GM21423 (cell line): ENCODE measurements at regions not wholly inside any gene's neighbourhood (a gene's known extent, or its start where the extent isn't known, plus 50 kb on each side); places are given as distances from the start of the nearest gene placed in this dataset.
"Not testable (repeated sequence)": the region's sequence is repeated elsewhere in the genome, so short reads cannot be mapped to it uniquely, and the experiment has no call there.

Source experiments
- ATAC-seq: cut with Tn5 transposase; IDR thresholded peaks from one replicate; pipeline ENCODE4 v1.9.1; 2021; ENCODE audit warnings: mild to moderate bottlenecking, moderate library complexity; ENCODE audit not compliant: unreplicated experiment

DNA sequence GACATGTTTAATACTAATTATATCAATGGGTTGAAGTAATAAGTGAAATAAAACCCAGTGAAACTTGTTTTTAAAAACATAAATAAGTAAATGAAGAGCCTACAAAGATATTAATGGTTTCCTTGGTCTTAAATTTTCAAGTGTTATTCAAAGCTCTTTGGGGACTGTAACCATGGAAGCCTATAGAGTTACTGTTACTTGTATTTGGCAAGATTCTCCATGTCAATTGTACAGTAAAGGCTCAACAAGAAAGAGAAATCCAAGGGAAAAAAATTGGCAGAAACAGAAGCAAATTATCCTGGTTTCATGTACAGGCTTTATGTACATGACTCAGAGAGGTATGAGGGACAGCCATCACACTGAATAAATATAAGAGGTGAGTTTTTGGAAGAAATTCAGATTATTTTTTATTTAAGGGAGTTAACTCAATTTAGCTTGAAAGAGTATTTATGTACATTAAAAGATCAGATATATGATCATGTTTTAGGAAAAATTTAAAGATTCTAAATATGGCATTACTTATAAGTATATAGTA is 151.1 kb upstream of the HMGA2 start:
- no peak for ATAC-seq

DNA sequence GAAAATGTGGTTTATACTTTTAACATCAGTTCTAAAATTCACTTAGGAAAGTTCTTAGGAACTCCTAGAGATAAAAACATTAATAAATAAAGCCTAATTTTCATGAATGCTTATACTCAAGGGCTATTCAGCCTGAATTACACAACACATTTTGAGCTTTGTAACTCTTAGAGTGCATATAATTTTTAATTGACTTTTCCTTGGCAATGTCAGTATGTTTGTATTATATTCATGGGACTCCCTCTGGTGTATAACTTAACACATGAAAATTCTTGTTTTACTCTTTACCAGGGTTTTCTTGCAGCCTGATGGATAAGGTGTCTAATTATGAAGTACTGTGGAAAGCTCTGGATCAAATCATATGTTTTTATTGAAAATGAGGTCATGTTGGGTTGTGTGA is 150.6 kb upstream of the HMGA2 start:
- ATAC-seq, result no peak

DNA sequence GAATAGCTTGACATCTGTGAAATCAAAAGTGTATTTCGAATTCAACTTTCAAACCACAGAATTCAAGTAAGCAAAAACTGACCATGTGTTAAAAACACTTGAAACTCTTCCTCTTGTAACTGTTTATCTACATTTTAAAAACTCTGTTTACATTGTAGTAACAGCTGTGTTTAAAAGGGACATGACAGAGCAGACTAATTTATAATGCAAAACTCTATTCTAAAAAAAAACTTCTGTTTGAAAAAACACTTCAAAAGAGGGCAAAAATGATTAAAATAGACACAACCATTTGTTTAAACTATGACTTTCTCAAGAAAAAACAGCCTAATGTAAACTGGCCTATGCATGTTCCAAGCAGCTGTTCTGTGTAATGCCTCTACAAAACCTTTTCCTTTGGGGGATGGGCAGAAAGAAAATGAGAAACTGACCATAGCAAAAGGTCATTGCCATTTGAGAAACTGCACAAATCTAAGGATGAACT is 149.1 kb upstream of the HMGA2 start:
- ATAC-seq, result no peak

DNA sequence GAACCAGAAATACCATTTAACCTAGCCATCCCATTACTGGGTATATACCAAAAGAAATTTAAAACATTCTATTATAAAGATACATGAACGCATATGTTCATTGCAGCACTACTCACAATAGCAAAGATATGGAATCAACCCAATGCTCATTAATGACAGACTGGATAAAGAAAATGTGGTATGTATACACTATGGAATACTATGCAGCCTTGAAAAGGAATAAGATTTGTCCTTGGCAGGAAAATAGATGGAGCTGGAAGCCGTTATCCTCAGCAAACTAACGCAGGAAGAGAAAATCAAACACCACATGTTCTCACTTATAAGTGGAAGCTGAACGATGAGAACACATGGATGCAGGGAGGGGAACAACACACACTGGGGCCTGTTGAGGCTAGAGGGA is 146.1 kb upstream of the HMGA2 start:
- not testable (repeated sequence) for ATAC-seq

DNA sequence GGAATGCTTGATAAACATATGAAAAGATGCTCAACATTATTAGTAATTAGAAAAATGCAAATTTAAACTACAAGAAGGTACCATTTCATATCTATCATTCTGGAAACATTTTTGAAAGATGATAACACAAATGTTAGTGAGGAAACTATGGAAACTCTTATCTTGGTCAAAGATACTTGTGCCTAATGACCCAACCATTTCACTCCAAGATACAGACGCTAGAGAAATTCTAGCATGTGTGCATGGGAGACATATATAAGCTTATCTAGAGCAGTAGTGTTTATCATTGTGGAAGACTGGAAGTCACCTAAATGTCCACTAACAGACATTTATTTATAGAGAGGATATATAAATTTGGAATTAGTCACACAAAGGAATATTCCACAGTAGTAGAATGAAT is 143.1 kb upstream of the HMGA2 start:
- ATAC-seq, result no peak

DNA sequence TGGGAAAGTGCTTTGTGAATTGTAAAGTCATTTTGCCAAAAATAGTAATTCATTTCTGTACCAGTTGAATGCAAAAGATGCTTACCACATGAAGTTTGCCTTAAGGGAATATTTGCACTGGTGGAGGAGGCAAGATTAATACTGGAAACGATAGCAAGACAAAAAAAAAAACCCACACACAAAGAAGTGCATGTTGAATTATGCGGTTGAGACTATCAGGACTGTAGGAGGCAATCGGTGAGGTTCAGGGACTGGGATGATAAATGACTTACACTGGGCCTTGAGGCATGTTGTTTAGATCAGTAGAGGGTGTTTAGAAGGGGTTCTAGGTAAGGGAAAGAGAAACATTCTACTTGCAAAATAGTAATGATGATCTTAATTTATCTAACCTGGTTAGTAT is 142.2 kb upstream of the HMGA2 start:
- no peak for ATAC-seq

DNA sequence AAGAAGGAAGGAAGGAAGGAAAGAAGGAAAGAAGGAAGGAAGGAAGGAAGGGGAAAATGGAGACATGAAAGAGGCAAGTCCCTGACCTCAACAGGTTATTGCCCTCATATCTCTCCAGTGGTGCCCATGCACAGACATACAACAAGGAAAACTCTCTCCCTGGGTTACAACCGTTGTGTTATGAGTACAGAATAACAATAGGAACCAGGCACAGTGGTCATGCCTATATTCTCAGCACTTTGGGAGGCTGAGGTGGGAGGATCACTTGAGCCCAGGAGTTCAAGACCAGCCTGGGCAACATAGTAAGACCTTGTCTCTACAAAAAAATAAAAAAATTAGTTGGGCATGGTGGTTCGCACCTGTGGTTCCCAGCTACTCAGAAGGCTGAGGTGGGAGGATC is 139.4 kb upstream of the HMGA2 start:
- ATAC-seq, result no peak

DNA sequence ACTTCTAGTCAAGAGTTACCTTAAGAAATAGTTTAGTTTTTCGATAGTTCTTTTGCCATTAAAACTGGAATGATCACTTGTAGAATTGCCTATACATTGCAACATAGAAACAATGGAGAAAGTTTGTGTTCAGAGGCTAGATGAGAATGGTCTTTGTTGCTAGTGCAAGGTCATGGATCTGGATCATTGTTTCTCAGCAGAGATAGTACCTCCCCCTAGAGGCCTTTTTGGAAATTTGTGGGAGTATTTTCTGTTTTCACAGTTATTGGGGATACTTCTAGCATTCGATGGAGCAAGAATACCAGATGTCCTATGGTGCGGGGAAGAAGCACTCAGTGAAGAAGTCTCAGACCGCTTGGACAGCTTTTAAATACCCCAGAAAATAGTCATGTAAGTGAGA is 138.8 kb upstream of the HMGA2 start:
- no peak for ATAC-seq

DNA sequence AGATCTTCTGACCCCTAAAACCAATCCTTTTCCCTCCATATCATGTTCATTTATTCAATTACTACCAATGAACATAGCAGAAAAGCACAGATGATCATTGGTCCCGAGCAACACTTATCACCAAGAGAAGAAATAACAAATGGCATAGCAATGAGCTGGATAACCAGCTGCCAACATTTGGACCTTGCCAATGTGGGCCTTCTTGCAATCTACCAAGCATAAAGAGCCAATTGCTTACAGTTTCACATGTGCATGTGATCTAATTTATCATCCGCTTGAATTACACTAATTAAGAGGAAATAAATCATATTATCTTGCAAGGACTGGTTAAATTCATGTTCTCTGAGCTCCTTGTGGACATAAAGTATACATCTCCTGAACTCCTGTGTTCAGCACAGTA is 134.8 kb upstream of the HMGA2 start:
- no peak for ATAC-seq

DNA sequence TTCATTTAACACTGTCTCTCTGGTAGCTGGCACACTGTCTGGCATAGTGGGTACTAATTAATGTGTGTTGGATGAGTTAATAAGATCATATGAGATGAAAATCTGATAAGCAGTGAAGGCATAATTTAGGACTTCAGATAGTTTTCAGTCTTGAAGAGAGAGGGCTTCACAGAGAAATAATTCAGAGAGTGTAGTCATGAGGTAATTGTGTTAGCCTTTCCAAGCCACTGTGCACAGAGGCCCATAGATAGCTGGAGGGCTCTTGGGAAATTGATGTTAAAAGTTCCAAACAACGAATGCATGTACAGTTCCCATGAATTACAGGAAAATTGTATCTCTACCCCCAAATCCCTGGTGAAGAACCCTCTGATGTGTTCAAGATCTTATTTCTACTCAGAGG is 133.8 kb upstream of the HMGA2 start:
- ATAC-seq, result no peak

DNA sequence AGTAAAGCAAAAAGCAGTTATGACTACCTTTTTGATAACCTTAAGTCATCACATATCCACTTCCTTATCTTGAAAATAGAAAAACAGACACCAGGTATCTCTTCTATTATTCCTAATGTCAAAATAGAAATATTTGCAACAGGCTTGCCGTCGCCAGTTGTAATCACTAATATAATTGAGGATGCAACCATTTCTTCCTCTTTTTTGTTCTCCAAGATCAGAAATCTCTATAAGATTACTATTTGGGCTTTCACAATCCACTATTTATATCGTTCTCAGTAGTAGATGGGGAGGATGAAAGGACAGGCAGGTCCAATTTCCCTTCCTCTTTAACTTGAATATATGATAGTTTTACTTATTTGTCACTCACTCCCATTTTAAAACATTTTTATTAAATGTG is 130.2 kb upstream of the HMGA2 start:
- ATAC-seq, result no peak

DNA sequence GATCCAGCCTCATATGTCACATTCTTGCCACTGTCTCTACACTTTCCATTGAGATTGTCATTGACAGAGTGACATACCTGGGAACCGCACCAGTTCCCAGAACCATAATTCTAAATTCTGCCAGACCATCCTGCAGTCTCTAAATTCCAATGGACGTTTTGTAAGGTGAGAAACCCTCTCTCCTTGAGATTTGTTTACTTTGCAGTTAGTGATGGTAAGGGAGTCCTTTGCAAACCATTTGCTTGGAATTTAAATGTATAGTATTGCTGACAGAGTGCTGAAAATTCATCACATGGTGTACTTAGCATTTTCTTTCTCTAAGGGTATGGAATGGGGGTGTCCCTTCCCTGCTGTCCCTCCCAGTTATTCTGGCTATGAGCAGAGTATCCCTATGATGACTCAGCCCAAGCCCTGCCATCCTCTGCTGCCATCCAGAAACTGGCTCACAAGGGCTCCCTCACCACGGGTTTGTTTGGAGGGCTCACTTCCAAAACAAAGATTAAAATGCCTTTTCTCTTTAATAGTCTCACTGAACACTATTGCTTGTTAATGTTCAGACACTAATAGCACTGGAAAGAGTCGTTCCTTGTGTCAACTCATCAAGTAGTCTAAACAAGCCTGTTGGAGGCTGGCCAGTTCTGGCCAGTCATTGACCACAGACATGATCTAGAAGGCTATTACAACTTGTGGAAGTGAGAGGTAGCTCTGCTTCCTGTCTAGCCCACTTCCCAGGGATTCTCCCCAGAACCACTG is 129.0 kb upstream of the HMGA2 start:
- ATAC-seq, result no peak

DNA sequence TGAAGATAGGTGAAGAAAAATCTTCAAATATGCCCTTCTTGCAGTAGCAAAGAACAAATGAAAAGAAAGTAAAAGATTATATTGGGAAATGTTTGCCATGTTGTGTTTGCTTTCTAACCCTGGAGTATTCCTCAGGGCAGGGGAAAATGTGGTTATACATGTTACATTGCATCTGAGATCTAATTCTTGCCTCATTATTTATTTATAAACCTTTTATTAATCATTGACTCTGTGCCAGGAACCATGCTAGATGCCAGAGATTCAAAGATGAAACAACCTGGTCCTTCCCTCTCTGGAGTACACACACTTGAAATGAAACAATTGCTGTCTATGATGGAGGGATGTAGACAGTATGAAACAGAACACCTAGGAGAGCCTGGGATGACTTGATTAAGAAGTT is 128.1 kb upstream of the HMGA2 start:
- ATAC-seq, result no peak

DNA sequence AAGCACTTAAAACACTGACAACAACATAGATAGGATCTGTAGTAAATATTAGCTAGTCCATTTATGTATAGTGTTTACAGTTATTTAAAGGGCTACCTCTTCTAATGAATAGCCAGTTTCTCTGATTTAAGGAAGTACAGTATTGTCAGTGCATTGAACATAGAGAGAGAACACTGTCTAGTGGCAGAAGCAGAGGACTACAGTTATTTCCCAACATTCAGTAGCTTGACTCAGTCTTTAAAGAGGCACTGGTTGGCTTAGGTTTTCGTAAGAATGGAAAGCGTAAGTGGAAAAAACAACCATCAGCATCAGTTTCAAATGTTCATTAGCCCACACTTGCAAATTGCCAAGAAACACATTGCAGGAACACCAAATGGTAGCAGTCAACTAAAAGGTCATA is 125.0 kb upstream of the HMGA2 start:
- no peak for ATAC-seq

DNA sequence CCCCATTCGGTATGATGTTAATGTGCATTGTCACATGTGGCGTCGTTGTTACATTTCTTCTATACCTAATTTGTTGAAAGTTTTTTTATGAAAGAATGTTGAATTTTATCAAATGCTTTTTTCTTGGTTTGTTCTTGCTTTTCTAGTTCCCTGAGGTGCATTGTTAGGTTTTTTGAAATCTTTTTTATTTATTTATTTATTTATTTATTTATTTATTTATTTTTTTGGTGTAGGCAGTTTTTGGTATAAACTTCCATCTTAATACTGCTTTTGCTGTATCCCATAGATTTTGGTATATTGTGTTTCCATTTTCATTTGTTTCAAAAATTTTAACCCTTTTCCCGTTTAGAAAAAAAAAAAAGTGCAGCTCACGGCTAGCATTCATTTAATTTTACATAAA is 121.1 kb upstream of the HMGA2 start:
- ATAC-seq, result no peak

DNA sequence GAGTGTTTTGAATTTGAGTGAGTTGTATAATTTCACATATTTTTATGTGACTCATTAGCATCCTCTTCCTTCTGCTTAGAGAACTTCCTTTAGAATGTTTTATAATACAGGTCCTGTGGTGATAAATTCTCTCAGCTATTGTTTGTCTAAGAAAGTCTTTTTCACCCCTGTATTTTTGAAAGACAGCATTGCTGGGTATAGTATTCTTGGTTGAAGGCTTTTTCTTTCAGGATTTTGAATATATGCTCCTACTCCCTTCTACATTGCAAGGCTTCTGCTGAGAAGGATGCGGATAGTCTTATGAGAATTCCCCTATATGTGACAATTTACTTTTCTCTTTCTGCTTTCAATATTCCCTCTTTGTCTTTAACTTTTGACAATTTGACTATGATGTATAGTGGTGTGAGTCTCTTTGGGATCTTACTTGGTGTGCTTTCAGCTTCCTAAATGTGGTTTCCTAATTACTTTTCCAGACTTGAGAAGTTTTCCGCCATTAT is 118.9 kb upstream of the HMGA2 start:
- no peak for ATAC-seq

DNA sequence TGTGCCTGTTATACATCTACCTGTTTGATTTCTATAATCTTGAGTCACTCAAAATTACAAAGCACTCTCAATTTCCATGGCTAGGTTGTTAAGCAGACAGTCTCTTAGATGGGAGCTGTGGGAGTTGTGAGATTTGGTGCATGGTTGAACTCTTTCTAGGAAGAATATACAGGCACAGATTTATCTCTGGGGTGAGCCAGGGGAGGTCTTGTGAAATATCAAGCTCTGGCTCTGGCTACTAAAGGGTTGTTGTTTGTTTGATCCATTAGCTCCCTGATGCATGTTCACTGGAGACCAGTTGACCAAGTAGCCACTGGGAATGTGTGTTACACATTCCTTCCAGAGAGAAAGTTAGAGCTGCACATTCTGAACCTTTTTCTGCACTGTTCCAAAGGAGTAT is 117.2 kb upstream of the HMGA2 start:
- ATAC-seq, result no peak

DNA sequence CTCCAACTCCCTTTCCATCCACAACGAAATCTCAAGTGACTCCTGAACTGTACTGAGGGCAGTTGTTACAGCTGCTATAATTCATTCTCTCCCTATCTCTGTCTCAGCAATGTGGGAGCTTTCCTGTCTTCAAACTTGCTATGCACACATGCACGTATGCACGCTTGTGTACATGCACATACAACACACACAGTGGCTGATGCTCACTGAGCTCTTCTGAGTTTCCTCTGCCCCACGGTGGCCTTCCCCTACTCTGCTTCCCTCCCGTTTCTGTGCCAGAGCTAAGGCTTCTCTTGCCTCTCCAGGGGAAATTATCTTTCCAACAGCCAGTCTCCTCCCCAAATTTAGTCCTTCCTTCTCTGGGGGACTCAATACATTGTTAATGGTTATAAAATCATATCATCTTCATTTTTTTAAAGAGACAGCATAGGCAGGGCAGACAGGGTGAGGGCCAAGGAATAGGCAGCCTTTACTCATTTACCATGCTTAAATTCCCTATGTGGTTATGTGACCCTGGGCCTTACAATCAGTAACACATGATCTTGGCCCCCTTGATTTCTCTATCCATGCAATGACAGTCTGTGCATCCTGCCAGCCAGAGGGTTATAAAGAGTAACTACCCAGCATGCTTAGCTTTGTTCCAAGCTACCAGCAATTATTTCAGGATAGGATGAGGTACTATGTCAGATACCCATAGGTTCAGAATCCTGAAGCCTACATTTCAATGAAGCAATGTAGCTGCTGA is 111.9 kb upstream of the HMGA2 start:
- no peak for ATAC-seq

DNA sequence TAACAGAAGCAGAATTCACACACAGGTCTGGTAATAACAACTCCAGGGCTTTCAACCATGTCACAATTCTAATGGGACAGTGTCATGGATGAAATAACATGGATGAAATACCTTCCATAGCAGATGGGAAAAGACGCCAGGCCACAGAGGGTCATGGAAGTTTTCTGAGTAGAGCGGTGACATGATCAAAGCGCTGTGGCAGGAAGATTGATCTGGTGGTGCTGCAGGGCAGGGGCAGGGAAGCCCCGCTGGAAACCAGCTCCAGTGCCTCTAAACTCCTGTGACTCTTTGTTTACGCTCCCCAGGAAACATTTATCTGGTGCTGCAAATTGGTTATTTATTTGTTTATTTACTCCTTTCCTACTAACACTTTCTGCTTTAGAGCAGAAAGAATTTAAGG is 108.3 kb upstream of the HMGA2 start:
- ATAC-seq, result no peak

DNA sequence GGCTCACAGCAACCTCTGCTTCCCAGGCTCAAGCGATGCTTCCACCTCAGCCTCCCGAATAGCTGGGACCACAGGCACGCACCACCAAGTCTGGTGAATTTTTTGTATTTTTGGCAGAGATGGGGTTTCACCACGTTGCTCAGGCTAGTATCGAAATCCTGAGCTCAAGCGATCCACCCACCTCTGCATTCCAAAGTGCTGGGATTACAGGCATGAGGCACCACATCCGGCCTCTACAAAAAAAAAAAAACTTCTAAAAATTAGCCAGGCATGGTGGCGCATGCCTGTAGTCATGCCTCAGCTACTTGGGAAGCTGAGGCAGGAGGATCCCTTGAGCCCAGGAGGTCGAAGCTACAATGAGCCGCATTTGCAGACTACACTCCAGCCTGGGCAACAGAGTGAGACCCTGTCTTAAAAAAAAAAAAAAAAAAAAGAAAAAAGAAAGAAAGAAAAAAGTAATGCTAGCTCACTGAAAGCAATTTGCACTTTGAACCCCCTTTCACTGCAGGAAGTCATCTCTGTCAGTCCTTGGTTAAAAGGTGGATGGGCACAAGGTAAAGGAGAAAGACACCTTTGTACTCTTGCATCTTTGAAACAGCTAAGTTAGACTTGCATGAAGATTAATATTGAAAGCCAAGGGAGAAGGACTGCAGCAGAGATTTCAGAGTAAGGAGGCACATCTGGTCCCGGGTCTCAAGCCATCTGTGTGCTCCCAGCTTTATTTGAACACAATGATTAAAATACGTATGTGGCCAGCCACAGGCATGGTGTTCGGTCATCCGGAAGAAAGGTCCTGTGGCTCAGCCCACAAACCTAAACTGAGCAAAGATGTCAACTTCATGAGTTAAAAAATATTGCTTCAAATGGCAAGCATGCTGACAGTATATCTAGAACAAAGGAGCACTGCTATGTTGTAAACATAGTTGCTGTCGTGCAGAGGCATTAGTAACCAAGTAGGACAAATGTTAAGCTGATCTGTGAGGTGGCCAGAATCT is 103.8 kb upstream of the HMGA2 start:
- ATAC-seq, result no peak
